ENCODE measurements at regions not wholly inside any gene's neighbourhood (a gene's known extent, or its start where the extent isn't known, plus 50 kb on each side); places are given as distances from the start of the nearest gene placed in this dataset.
A peak's percentile ranks its signal among the peaks of the same experiment; 100 is the strongest.
"Not testable (repeated sequence)": the region's sequence is repeated elsewhere in the genome, so short reads cannot be mapped to it uniquely, and the experiment has no call there.

GRCh38 chr7:32680259-32681173 is 185.2 kb downstream of the AVL9 start:
- no peak for DNase-seq

GRCh38 chr7:32679192-32679591 is 183.9 kb downstream of the AVL9 start:
- DNase-seq: no peak

GRCh38 chr7:32677593-32677992 is 182.3 kb downstream of the AVL9 start:
- no peak for DNase-seq

GRCh38 chr7:32676249-32676941 is 181.1 kb downstream of the AVL9 start:
- no peak for DNase-seq

GRCh38 chr7:32673275-32673983 is 178.1 kb downstream of the AVL9 start:
- no peak for DNase-seq

- peak; percentile 86 for DNase-seq
Observed at GRCh38 chr7:32670110-32671025, 175.1 kb downstream of the AVL9 start.

GRCh38 chr7:32669173-32669870 is 174.0 kb downstream of the AVL9 start:
- DNase-seq: peak; percentile 90

GRCh38 chr7:32668387-32669097 is 173.3 kb downstream of the AVL9 start:
- peak; percentile 33 for DNase-seq

- DNase-seq: not testable (repeated sequence)
Observed at GRCh38 chr7:32667586-32667985, 172.3 kb downstream of the AVL9 start.

- DNase-seq: not testable (repeated sequence)
Observed at GRCh38 chr7:32663805-32664211, 168.5 kb downstream of the AVL9 start.

- not testable (repeated sequence) for DNase-seq
Observed at GRCh38 chr7:32662509-32662908, 167.2 kb downstream of the AVL9 start.

- DNase-seq: no peak
Observed at GRCh38 chr7:32661929-32662328, 166.6 kb downstream of the AVL9 start.

GRCh38 chr7:32661501-32661900 is 166.2 kb downstream of the AVL9 start:
- no peak for DNase-seq

- no peak for DNase-seq
Observed at GRCh38 chr7:32660936-32661335, 165.6 kb downstream of the AVL9 start.

GRCh38 chr7:32659853-32660252 is 164.6 kb downstream of the AVL9 start:
- no peak for DNase-seq

- DNase-seq: no peak
Observed at GRCh38 chr7:32658467-32658869, 163.2 kb downstream of the AVL9 start.

- DNase-seq: peak; percentile 65
Observed at GRCh38 chr7:32658034-32658433, 162.7 kb downstream of the AVL9 start.

GRCh38 chr7:32654549-32654948 is 159.3 kb downstream of the AVL9 start:
- DNase-seq: not testable (repeated sequence)

- DNase-seq: not testable (repeated sequence)
Observed at GRCh38 chr7:32650356-32650755, 155.1 kb downstream of the AVL9 start.

- no peak for DNase-seq
Observed at GRCh38 chr7:32648408-32649156, 153.3 kb downstream of the AVL9 start.
